GM23338 (cell line): ENCODE measurements at regions not wholly inside any gene's neighbourhood (a gene's known extent, or its start where the extent isn't known, plus 50 kb on each side); places are given as distances from the start of the nearest gene placed in this dataset.

ENCODE experiments used
- EZH2phosphoT487 ChIP-seq: fragments of 200-600 bp; sonication (generic); IDR thresholded peaks from one replicate; pipeline ENCODE4 v1.8.1; 2018; ENCODE audit warnings: antibody characterized with exemption; ENCODE audit not compliant: unreplicated experiment
- ZNF331 ChIP-seq: fragments of 250-450 bp; sonication (Bioruptor Pico); IDR thresholded peaks from 2 replicates; pipeline ENCODE4 v1.5.0; 2020; ENCODE audit warnings: low read depth, mild to moderate bottlenecking, moderate library complexity
- TF ChIP-seq, protein P1 (sequence below), 2 experiments: fragments of 200-600 bp in 1 of 2; sonication (generic) in 1 of 2; conservative IDR thresholded peaks; 2 replicates each; pipeline versions ENCODE4 v1.5.1 to v1.6.1; 2016 to 2017; ENCODE audit warnings: antibody characterized with exemption in 2 of 2, low read depth in 2 of 2, mild to moderate bottlenecking in 2 of 2, moderate library complexity in 1 of 2
- TF ChIP-seq, protein P2 (sequence below): IDR thresholded peaks from one replicate; pipeline ENCODE4 v1.6.1; 2018; ENCODE audit warnings: antibody characterized with exemption; ENCODE audit not compliant: unreplicated experiment

DNA sequence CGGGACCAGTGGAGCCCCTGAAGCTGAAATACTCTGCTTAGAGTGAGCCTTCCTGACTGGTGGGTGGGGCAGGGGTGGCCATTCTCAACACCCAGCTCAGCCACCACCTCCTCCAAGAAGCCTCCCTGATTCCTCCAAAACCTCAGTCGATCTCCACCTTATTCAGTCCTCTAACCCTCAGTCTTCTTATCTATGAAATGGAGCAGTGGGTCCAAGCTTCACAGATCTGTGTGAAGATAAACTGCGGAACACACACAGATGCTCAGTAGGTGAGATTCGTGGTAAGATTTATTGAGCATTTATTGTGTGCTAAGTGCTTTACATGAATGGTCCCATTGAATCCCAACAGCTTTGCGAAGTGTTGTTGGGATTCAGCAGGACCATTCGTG lies 93.1 kb upstream of the RUNX3 start:
- TF ChIP-seq, protein P1, sequence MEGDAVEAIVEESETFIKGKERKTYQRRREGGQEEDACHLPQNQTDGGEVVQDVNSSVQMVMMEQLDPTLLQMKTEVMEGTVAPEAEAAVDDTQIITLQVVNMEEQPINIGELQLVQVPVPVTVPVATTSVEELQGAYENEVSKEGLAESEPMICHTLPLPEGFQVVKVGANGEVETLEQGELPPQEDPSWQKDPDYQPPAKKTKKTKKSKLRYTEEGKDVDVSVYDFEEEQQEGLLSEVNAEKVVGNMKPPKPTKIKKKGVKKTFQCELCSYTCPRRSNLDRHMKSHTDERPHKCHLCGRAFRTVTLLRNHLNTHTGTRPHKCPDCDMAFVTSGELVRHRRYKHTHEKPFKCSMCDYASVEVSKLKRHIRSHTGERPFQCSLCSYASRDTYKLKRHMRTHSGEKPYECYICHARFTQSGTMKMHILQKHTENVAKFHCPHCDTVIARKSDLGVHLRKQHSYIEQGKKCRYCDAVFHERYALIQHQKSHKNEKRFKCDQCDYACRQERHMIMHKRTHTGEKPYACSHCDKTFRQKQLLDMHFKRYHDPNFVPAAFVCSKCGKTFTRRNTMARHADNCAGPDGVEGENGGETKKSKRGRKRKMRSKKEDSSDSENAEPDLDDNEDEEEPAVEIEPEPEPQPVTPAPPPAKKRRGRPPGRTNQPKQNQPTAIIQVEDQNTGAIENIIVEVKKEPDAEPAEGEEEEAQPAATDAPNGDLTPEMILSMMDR (conservative IDR thresholded peaks at IDR 0.05; ENCODE audit: low read depth in 2 of 2) = no peak
- TF ChIP-seq, protein P2, sequence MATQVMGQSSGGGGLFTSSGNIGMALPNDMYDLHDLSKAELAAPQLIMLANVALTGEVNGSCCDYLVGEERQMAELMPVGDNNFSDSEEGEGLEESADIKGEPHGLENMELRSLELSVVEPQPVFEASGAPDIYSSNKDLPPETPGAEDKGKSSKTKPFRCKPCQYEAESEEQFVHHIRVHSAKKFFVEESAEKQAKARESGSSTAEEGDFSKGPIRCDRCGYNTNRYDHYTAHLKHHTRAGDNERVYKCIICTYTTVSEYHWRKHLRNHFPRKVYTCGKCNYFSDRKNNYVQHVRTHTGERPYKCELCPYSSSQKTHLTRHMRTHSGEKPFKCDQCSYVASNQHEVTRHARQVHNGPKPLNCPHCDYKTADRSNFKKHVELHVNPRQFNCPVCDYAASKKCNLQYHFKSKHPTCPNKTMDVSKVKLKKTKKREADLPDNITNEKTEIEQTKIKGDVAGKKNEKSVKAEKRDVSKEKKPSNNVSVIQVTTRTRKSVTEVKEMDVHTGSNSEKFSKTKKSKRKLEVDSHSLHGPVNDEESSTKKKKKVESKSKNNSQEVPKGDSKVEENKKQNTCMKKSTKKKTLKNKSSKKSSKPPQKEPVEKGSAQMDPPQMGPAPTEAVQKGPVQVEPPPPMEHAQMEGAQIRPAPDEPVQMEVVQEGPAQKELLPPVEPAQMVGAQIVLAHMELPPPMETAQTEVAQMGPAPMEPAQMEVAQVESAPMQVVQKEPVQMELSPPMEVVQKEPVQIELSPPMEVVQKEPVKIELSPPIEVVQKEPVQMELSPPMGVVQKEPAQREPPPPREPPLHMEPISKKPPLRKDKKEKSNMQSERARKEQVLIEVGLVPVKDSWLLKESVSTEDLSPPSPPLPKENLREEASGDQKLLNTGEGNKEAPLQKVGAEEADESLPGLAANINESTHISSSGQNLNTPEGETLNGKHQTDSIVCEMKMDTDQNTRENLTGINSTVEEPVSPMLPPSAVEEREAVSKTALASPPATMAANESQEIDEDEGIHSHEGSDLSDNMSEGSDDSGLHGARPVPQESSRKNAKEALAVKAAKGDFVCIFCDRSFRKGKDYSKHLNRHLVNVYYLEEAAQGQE = no peak
- TF ChIP-seq ZNF331 (no peak), EZH2phosphoT487 (no peak)
